ENCODE measurements at regions not wholly inside any gene's neighbourhood (a gene's known extent, or its start where the extent isn't known, plus 50 kb on each side); places are given as distances from the start of the nearest gene placed in this dataset.

DNA sequence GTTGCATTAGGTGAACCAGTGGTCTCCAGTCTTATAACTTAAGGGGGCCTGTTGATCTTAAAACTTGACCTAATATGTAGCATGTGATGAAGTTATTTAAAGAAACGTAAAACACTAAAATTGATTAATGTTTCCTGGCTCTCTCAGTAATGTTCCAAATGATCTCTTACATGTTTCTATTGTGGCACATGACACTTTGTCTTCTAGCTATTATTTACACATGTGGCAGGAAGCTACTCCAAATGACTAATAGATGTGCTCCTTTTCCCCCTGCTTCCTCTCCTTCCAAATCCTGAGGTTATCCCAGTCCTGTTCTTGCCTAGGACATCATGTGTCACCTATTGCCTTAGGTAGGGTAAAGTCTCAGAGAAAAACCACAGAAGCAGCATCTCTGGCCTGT lies 89.4 kb downstream of the FAS start:
- TF ChIP-seq CTCF (IDR thresholded peaks at IDR 0.05 in 8 of 11, conservative IDR thresholded peaks at IDR 0.05 in 3 of 11) (no peak), POLR2AphosphoS5 (IDR thresholded peaks at IDR 0.05) (no peak), POLR2A (IDR thresholded peaks at IDR 0.05) (no peak)

Data from spleen (tissue), 7 donors.